Uterus (tissue), 2 donors: ENCODE measurements at regions not wholly inside any gene's neighbourhood (a gene's known extent, or its start where the extent isn't known, plus 50 kb on each side); places are given as distances from the start of the nearest gene placed in this dataset.

Source experiments
- POLR2A ChIP-seq, 2 donors: fragments of 450-650 bp; IDR thresholded peaks; one replicate each; pipeline ENCODE4 v1.6.1; 2016; ENCODE audit warnings: antibody characterized with exemption in 2 of 2, mild to moderate bottlenecking in 1 of 2, moderate library complexity in 1 of 2
- TF ChIP-seq, protein P1 (sequence below), 4 experiments: fragments of 200-600 bp in 2 of 4; fragments of 450-650 bp in 2 of 4; sonication (generic) in 2 of 4; IDR thresholded peaks; one replicate each; pipeline ENCODE4 v1.5.1; 2016 to 2019; ENCODE audit warnings: antibody characterized with exemption in 4 of 4, mild to moderate bottlenecking in 2 of 4, moderate library complexity in 1 of 4

DNA sequence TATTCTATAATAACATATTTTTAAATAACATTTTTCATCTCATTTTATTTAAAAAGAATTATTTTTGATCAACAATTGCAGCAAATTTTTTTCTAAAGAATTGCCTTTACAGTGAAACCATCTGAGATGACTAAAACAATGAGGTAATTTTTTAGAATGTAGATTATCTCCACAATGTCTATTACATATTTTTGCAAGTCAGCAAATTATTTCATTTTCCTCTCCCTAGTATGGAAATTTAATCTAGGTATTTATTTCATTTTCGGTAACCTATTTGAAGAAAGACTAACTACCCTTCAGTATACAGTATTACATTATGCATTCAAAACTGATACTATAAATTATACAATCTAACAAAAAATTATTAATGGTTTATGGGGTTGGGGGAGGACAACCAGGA lies 213.2 kb upstream of the SP4 start:
- TF ChIP-seq, protein P1, sequence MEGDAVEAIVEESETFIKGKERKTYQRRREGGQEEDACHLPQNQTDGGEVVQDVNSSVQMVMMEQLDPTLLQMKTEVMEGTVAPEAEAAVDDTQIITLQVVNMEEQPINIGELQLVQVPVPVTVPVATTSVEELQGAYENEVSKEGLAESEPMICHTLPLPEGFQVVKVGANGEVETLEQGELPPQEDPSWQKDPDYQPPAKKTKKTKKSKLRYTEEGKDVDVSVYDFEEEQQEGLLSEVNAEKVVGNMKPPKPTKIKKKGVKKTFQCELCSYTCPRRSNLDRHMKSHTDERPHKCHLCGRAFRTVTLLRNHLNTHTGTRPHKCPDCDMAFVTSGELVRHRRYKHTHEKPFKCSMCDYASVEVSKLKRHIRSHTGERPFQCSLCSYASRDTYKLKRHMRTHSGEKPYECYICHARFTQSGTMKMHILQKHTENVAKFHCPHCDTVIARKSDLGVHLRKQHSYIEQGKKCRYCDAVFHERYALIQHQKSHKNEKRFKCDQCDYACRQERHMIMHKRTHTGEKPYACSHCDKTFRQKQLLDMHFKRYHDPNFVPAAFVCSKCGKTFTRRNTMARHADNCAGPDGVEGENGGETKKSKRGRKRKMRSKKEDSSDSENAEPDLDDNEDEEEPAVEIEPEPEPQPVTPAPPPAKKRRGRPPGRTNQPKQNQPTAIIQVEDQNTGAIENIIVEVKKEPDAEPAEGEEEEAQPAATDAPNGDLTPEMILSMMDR (IDR thresholded peaks at IDR 0.05), result no peak
- no peak for TF ChIP-seq POLR2A (IDR thresholded peaks at IDR 0.05)
